ENCODE measurements at regions not wholly inside any gene's neighbourhood (a gene's known extent, or its start where the extent isn't known, plus 50 kb on each side); places are given as distances from the start of the nearest gene placed in this dataset.

GRCh38 chr18:31223371-31223770, 60.7 kb upstream of the DSC1 start:
- no peak overlapping the region for H4K91ac ChIP-seq (ENCODE audit: low read depth, low read length)
- H3K36me3 ChIP-seq (ENCODE audit: control insufficient read depth in 1 of 2, insufficient read depth in 2 of 2, low read length in 2 of 2), result peaks cover 0 to 2% of the 10 kb centered on the region in 2 experiments
- no peak overlapping the region for H3K4me2 ChIP-seq (ENCODE audit: low read length)
- no peak overlapping the region for H4K8ac ChIP-seq (ENCODE audit: low read depth, low read length)
- no peak overlapping the region for H3K23ac ChIP-seq (ENCODE audit: low read length)
- peaks cover 7% of the 10 kb centered on the region for H3K79me1 ChIP-seq (ENCODE audit: low read length)
- H3K4ac ChIP-seq (ENCODE audit: low read depth, low read length), result no peak overlapping the region
- H3K14ac ChIP-seq (ENCODE audit: low read length), result no peak overlapping the region
- no peak overlapping the region for H2BK120ac ChIP-seq (ENCODE audit: insufficient read depth, low read length, poor library complexity)
- no peak overlapping the region for H2AK5ac ChIP-seq (ENCODE audit: low read length)
- no CpG with 5 or more reads among the region's 6 CpGs for WGBS (ENCODE audit: extremely low coverage, insufficient coverage, insufficient read length)
- H4K12ac ChIP-seq (ENCODE audit: low read depth, low read length), result no peak overlapping the region
- no peak overlapping the region for H2BK12ac ChIP-seq (ENCODE audit: low read length)
- H3K27me3 ChIP-seq (ENCODE audit: insufficient read depth, low read length), result no peaks in the 10 kb centered on the region
- H2BK5ac ChIP-seq (ENCODE audit: low read depth, low read length, poor library complexity), result no peak overlapping the region
- H3K9me3 ChIP-seq (ENCODE audit: insufficient read depth, low read depth, low read length), result no peaks in the 10 kb centered on the region
- peaks cover 5 to 6% of the 10 kb centered on the region in 2 experiments for H3K4me1 ChIP-seq (ENCODE audit: control insufficient read depth in 1 of 2, insufficient read depth in 2 of 2, low read length in 2 of 2)
- no peak for DNase-seq
- no peak overlapping the region for H3K27ac ChIP-seq (ENCODE audit: low read depth, low read length)
- no peak overlapping the region for H3K4me3 ChIP-seq (ENCODE audit: low read depth, low read length)
- H3K9ac ChIP-seq (ENCODE audit: low read length), result no peak overlapping the region
- no peaks in the 10 kb centered on the region for H3K79me2 ChIP-seq (ENCODE audit: control insufficient read depth, insufficient read depth, low read length, poor library complexity)
- H2AFZ ChIP-seq (ENCODE audit: insufficient read depth, low read length, poor library complexity), result no peak overlapping the region
- H3K18ac ChIP-seq (ENCODE audit: low read length), result no peak overlapping the region

GRCh38 chr18:31225668-31226067, 63.0 kb upstream of the DSC1 start:
- H4K12ac ChIP-seq (ENCODE audit: low read depth, low read length), result no peak overlapping the region
- no peak overlapping the region for H3K18ac ChIP-seq (ENCODE audit: low read length)
- peak; percentile 72 to 86 for DNase-seq
- H4K8ac ChIP-seq (ENCODE audit: low read depth, low read length), result no peak overlapping the region
- H3K4me1 ChIP-seq (ENCODE audit: control insufficient read depth in 1 of 2, insufficient read depth in 2 of 2, low read length in 2 of 2), result peaks cover 5 to 6% of the 10 kb centered on the region in 2 experiments
- H3K23ac ChIP-seq (ENCODE audit: low read length), result no peak overlapping the region
- no peak overlapping the region for H3K14ac ChIP-seq (ENCODE audit: low read length)
- H3K79me1 ChIP-seq (ENCODE audit: low read length), result peaks cover 7% of the 10 kb centered on the region
- no peak overlapping the region for H2AK5ac ChIP-seq (ENCODE audit: low read length)
- H2BK5ac ChIP-seq (ENCODE audit: low read depth, low read length, poor library complexity), result peak overlapping the region; percentile 19
- peak overlapping the region; percentile 13 for H3K4me2 ChIP-seq (ENCODE audit: low read length)
- no CpG with 5 or more reads among the region's 5 CpGs for WGBS (ENCODE audit: extremely low coverage, insufficient coverage, insufficient read length)
- no peaks in the 10 kb centered on the region for H3K79me2 ChIP-seq (ENCODE audit: control insufficient read depth, insufficient read depth, low read length, poor library complexity)
- H2AFZ ChIP-seq (ENCODE audit: insufficient read depth, low read length, poor library complexity), result no peak overlapping the region
- H2BK120ac ChIP-seq (ENCODE audit: insufficient read depth, low read length, poor library complexity), result peak overlapping the region; percentile 68
- H3K36me3 ChIP-seq (ENCODE audit: control insufficient read depth in 1 of 2, insufficient read depth in 2 of 2, low read length in 2 of 2), result peaks cover 0 to 2% of the 10 kb centered on the region in 2 experiments
- H2BK12ac ChIP-seq (ENCODE audit: low read length), result peak overlapping the region; percentile 73
- no peak overlapping the region for H4K91ac ChIP-seq (ENCODE audit: low read depth, low read length)
- H3K4me3 ChIP-seq (ENCODE audit: low read depth, low read length), result no peak overlapping the region
- no peak overlapping the region for H3K4ac ChIP-seq (ENCODE audit: low read depth, low read length)
- H3K9ac ChIP-seq (ENCODE audit: low read length), result no peak overlapping the region
- peak overlapping the region; percentile 76 for H3K27ac ChIP-seq (ENCODE audit: low read depth, low read length)
- no peaks in the 10 kb centered on the region for H3K27me3 ChIP-seq (ENCODE audit: insufficient read depth, low read length)
- no peaks in the 10 kb centered on the region for H3K9me3 ChIP-seq (ENCODE audit: insufficient read depth, low read depth, low read length)

GRCh38 chr18:31227497-31228229, 65.0 kb upstream of the DSC1 start:
- H3K9me3 ChIP-seq (ENCODE audit: insufficient read depth, low read depth, low read length), result no peaks in the 10 kb centered on the region
- H4K91ac ChIP-seq (ENCODE audit: low read depth, low read length), result no peak overlapping the region
- no peak overlapping the region for H3K18ac ChIP-seq (ENCODE audit: low read length)

GRCh38 chr18:31229829-31230228, 67.2 kb upstream of the DSC1 start:
- Histone ChIP-seq H3K9me3 (ENCODE audit: insufficient read depth, low read depth, low read length) (no peaks in the 10 kb centered on the region), H3K23ac (ENCODE audit: low read length) (no peak overlapping the region), H3K27ac (ENCODE audit: low read depth, low read length) (no peak overlapping the region), H3K4ac (ENCODE audit: low read depth, low read length) (no peak overlapping the region), H3K4me3 (ENCODE audit: low read depth, low read length) (no peak overlapping the region), H2BK120ac (ENCODE audit: insufficient read depth, low read length, poor library complexity) (no peak overlapping the region), H4K12ac (ENCODE audit: low read depth, low read length) (no peak overlapping the region), H3K14ac (ENCODE audit: low read length) (no peak overlapping the region), H3K4me2 (ENCODE audit: low read length) (no peak overlapping the region), H2BK5ac (ENCODE audit: low read depth, low read length, poor library complexity) (no peak overlapping the region), H4K91ac (ENCODE audit: low read depth, low read length) (no peak overlapping the region), H2AK5ac (ENCODE audit: low read length) (no peak overlapping the region), H3K4me1 (ENCODE audit: control insufficient read depth in 1 of 2, insufficient read depth in 2 of 2, low read length in 2 of 2) (peaks cover 5 to 8% of the 10 kb centered on the region in 2 experiments), H3K27me3 (ENCODE audit: insufficient read depth, low read length) (no peaks in the 10 kb centered on the region), H3K9ac (ENCODE audit: low read length) (no peak overlapping the region), H3K79me1 (ENCODE audit: low read length) (peaks cover 7% of the 10 kb centered on the region), H3K36me3 (ENCODE audit: control insufficient read depth in 1 of 2, insufficient read depth in 2 of 2, low read length in 2 of 2) (no peaks in the 10 kb centered on the region), H3K18ac (ENCODE audit: low read length) (no peak overlapping the region), H2AFZ (ENCODE audit: insufficient read depth, low read length, poor library complexity) (no peak overlapping the region), H2BK12ac (ENCODE audit: low read length) (no peak overlapping the region), H4K8ac (ENCODE audit: low read depth, low read length) (no peak overlapping the region), H3K79me2 (ENCODE audit: control insufficient read depth, insufficient read depth, low read length, poor library complexity) (no peaks in the 10 kb centered on the region)
- DNase-seq, result no peak
- no CpG with 5 or more reads among the region's 2 CpGs for WGBS (ENCODE audit: extremely low coverage, insufficient coverage, insufficient read length)

More at GRCh38 chr18:31227497-31228229, 65.0 kb upstream of the DSC1 start:
- DNase-seq, result no peak
- Histone ChIP-seq H2BK5ac (ENCODE audit: low read depth, low read length, poor library complexity) (no peak overlapping the region), H2AK5ac (ENCODE audit: low read length) (no peak overlapping the region), H4K12ac (ENCODE audit: low read depth, low read length) (no peak overlapping the region), H3K36me3 (ENCODE audit: control insufficient read depth in 1 of 2, insufficient read depth in 2 of 2, low read length in 2 of 2) (peaks cover 0 to 2% of the 10 kb centered on the region in 2 experiments), H3K14ac (ENCODE audit: low read length) (no peak overlapping the region), H3K4ac (ENCODE audit: low read depth, low read length) (no peak overlapping the region), H2BK120ac (ENCODE audit: insufficient read depth, low read length, poor library complexity) (no peak overlapping the region), H3K27ac (ENCODE audit: low read depth, low read length) (no peak overlapping the region), H4K8ac (ENCODE audit: low read depth, low read length) (no peak overlapping the region), H3K79me2 (ENCODE audit: control insufficient read depth, insufficient read depth, low read length, poor library complexity) (no peaks in the 10 kb centered on the region), H3K4me3 (ENCODE audit: low read depth, low read length) (no peak overlapping the region), H2BK12ac (ENCODE audit: low read length) (no peak overlapping the region), H3K79me1 (ENCODE audit: low read length) (peaks cover 7% of the 10 kb centered on the region), H3K4me1 (ENCODE audit: control insufficient read depth in 1 of 2, insufficient read depth in 2 of 2, low read length in 2 of 2) (peaks cover 5 to 6% of the 10 kb centered on the region in 2 experiments), H3K27me3 (ENCODE audit: insufficient read depth, low read length) (no peaks in the 10 kb centered on the region), H3K4me2 (ENCODE audit: low read length) (no peak overlapping the region), H2AFZ (ENCODE audit: insufficient read depth, low read length, poor library complexity) (no peak overlapping the region), H3K9ac (ENCODE audit: low read length) (no peak overlapping the region), H3K23ac (ENCODE audit: low read length) (no peak overlapping the region)
- WGBS (ENCODE audit: extremely low coverage, insufficient coverage, insufficient read length), result no CpG with 5 or more reads among the region's 1 CpG
